ENCODE measurements at regions not wholly inside any gene's neighbourhood (a gene's known extent, or its start where the extent isn't known, plus 50 kb on each side); places are given as distances from the start of the nearest gene placed in this dataset.

- TF ChIP-seq REST (IDR thresholded peaks at IDR 0.05; ENCODE audit: unreplicated experiment), result no peak
Observed at GRCh38 chr7:126361183-126361582, 891.6 kb downstream of the GRM8 start (continued).

- Histone ChIP-seq H3K27ac (ENCODE audit: low read depth) (no peak overlapping the region), H3K79me2 (replicated peaks; ENCODE audit: insufficient read depth) (no peaks in the 10 kb centered on the region), H2AFZ (peak overlapping the region; percentile 3; the same call in 1 of the 2 replicates), H3K9me2 (ENCODE audit: insufficient read depth) (peaks cover 8% of the 10 kb centered on the region; the same call in 1 of the 2 replicates), H3K27me3 (ENCODE audit: insufficient read depth) (no peaks in the 10 kb centered on the region), H3K36me3 (ENCODE audit: insufficient read depth) (no peaks in the 10 kb centered on the region), H3K4me1 (ENCODE audit: insufficient read depth) (no peaks in the 10 kb centered on the region), H3K4me2 (no peak overlapping the region), H4K20me1 (replicated peaks; ENCODE audit: insufficient read depth) (no peaks in the 10 kb centered on the region), H3F3A (replicated peaks; ENCODE audit: low read depth) (no peaks in the 10 kb centered on the region), H3K4me3 (no peak overlapping the region)
- Mint-ChIP-seq H3K27me3 (ENCODE audit: insufficient read depth, low read depth, poor library complexity) (peaks cover 4% of the 10 kb centered on the region), H3K9me3 (no peaks in the 10 kb centered on the region), H3K4me3 (no peak overlapping the region), H3K4me1 (no peaks in the 10 kb centered on the region; the same call in 2 of the 3 replicates), H3K27ac (no peak overlapping the region), H3K36me3 (ENCODE audit: low read depth) (no peaks in the 10 kb centered on the region)
- TF ChIP-seq ZNF462 (CRISPR knock-in tag; IDR thresholded peaks at IDR 0.05), result no peak
- TF ChIP-seq JUNB (IDR thresholded peaks at IDR 0.05; ENCODE audit: unreplicated experiment), result no peak
- no peak for TF ChIP-seq ETS1 (IDR thresholded peaks at IDR 0.05)
- TF ChIP-seq ZNF331 (CRISPR knock-in tag; IDR thresholded peaks at IDR 0.05; ENCODE audit: low read depth), result no peak
- TF ChIP-seq ZNF114 (CRISPR knock-in tag; IDR thresholded peaks at IDR 0.05), result no peak
- TF ChIP-seq CTCF (conservative IDR thresholded peaks at IDR 0.05; ENCODE audit: low read depth in 2 of 2), result no peak
- no peak for TF ChIP-seq POLR2AphosphoS5 (IDR thresholded peaks at IDR 0.05; ENCODE audit: low read depth)
- no peak for TF ChIP-seq EZH2 (IDR thresholded peaks at IDR 0.05; ENCODE audit: low read depth, unreplicated experiment)
- TF ChIP-seq CREB1 (CRISPR knock-in tag; IDR thresholded peaks at IDR 0.05; ENCODE audit: low read depth), result no peak
- DNase-seq (ENCODE audit: low spot score), result no peak
- no peak for ATAC-seq
Observed at GRCh38 chr7:126339813-126340212, 912.9 kb downstream of the GRM8 start.

Measured in GM23338 (cell line).